ENCODE measurements at regions not wholly inside any gene's neighbourhood (a gene's known extent, or its start where the extent isn't known, plus 50 kb on each side); places are given as distances from the start of the nearest gene placed in this dataset.

DNA sequence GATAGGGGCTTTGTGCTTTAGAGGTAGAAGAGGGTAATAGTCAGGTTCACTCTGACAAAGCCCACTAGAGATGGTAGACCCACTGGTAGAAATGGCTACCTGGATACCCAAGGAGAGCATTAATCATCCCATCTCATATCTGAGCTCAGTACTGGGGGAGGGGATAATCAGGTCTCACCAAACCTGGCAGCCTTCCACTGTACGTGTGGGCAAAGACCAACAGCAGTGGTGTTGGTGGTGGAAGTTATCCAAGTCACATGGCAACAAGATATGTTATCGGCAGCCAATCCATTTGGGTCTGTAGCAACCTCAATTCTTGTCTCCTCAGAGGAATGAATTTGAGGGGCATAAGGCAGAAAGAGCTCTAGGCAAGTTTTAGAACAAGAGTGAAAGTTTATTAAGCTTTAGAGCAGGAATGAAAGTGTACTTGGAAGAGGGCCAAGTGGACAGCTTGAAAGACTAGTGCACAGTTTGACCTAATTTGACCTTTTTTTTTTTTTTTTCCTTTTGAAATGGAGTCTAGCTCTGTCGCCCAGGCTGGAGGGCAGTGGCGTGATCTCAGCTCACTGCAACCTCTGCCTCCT is 67.0 kb upstream of the CXCL13 start:
- peak overlapping the region; percentile 61 for H3K4me2 ChIP-seq (ENCODE audit: low read length)
- H3K4me3 ChIP-seq (ENCODE audit: low read length) = no peak overlapping the region
- H3K36me3 ChIP-seq (ENCODE audit: insufficient read depth, low read length) = no peaks in the 10 kb centered on the region
- H3K9ac ChIP-seq (ENCODE audit: low read depth, low read length) = no peak overlapping the region
- peaks cover 14% of the 10 kb centered on the region for H3K4me1 ChIP-seq (ENCODE audit: control insufficient read depth, insufficient read depth, low read length)
- H3K27me3 ChIP-seq (ENCODE audit: control insufficient read depth, insufficient read depth, low read length) = peaks cover 60% of the 10 kb centered on the region
- H3K9me3 ChIP-seq (replicated peaks; ENCODE audit: low read length) = no peaks in the 10 kb centered on the region
